Activated CD4-positive, alpha-beta memory T cell treated with anti-CD3 and anti-CD28 coated beads, Interleukin-2, amount 10 ng/mL, durations not matched to agents 7 days and 5 days (primary cell): ENCODE measurements at regions not wholly inside any gene's neighbourhood (a gene's known extent, or its start where the extent isn't known, plus 50 kb on each side); places are given as distances from the start of the nearest gene placed in this dataset.
"Not testable (repeated sequence)": the region's sequence is repeated elsewhere in the genome, so short reads cannot be mapped to it uniquely, and the experiment has no call there.

ENCODE experiments used
- CTCF ChIA-PET: fragments of 350-600 bp; sonication (Branson Sonifier 250); formaldehyde crosslinking; loops from one replicate; lab custom pipeline; 2021; ENCODE audit warnings: antibody characterized with exemption, inconsistent platforms; lab: Charles Lee
- POLR2A ChIA-PET: fragments of 350-600 bp; sonication (Branson Sonifier 250); formaldehyde crosslinking; loops from one replicate; lab custom pipeline; 2021; ENCODE audit warnings: antibody characterized with exemption; lab: Charles Lee
- DNase-seq: peaks from one replicate; pipeline ENCODE4 v3.0.0-alpha.2; 2020
- H3K27ac Mint-ChIP-seq: one replicate; pipeline ENCODE4 v1.8.0; 2021; ENCODE audit warnings: mild to moderate bottlenecking, mixed read lengths
- H3K27me3 Mint-ChIP-seq: one replicate; pipeline ENCODE4 v1.8.0; 2021; ENCODE audit warnings: mixed read lengths
- H3K36me3 Mint-ChIP-seq: one replicate; pipeline ENCODE4 v1.8.0; 2021; ENCODE audit warnings: low read depth, mixed read lengths
- H3K4me1 Mint-ChIP-seq: one replicate; pipeline ENCODE4 v1.8.0; 2021; ENCODE audit warnings: mixed read lengths
- H3K4me3 Mint-ChIP-seq: one replicate; pipeline ENCODE4 v1.8.0; 2021; ENCODE audit warnings: mild to moderate bottlenecking, mixed read lengths
- H3K9me3 Mint-ChIP-seq: one replicate; pipeline ENCODE4 v1.8.0; 2021; ENCODE audit warnings: mixed read lengths

DNA sequence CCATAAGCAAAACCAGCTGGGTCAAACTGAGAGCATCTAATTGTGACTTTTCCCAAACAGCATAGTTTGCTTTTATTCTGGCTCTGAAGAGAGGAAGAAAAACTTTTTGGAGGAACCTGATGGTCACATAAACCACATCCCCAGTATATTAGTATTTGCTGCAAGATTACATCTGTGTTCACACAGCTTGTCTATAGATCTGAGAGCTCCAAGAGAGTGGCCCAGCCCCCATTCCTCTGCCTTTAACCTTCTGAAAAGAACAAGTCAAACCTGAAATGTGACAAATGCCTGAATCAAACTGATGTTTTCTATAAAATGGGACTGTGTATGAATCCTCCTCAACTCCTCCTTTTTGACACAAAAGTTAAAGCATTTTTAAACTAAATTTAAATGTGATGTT, 435.2 kb downstream of the ZNF479 start:
- DNase-seq, H3K4me3 Mint-ChIP-seq, POLR2A ChIA-PET, H3K27ac Mint-ChIP-seq, H3K36me3 Mint-ChIP-seq, H3K9me3 Mint-ChIP-seq, CTCF ChIA-PET, H3K4me1 Mint-ChIP-seq, H3K27me3 Mint-ChIP-seq: not testable (repeated sequence)

GRCh38 chr7:56686276-56686859, 445.9 kb downstream of the ZNF479 start:
- POLR2A ChIA-PET = no interaction called here
- H3K27ac Mint-ChIP-seq = no peak overlapping the region
- no peak overlapping the region for H3K4me3 Mint-ChIP-seq
- H3K4me1 Mint-ChIP-seq = no peaks in the 10 kb centered on the region
- H3K9me3 Mint-ChIP-seq = peaks cover 53% of the 10 kb centered on the region
- no peaks in the 10 kb centered on the region for H3K27me3 Mint-ChIP-seq
- no peak for DNase-seq
- H3K36me3 Mint-ChIP-seq = peaks cover 3% of the 10 kb centered on the region
- CTCF ChIA-PET = no interaction called here

GRCh38 chr7:56639173-56639746, 493.0 kb downstream of the ZNF479 start:
- POLR2A ChIA-PET = no interaction called here
- H3K36me3 Mint-ChIP-seq = peaks cover 5% of the 10 kb centered on the region

DNA sequence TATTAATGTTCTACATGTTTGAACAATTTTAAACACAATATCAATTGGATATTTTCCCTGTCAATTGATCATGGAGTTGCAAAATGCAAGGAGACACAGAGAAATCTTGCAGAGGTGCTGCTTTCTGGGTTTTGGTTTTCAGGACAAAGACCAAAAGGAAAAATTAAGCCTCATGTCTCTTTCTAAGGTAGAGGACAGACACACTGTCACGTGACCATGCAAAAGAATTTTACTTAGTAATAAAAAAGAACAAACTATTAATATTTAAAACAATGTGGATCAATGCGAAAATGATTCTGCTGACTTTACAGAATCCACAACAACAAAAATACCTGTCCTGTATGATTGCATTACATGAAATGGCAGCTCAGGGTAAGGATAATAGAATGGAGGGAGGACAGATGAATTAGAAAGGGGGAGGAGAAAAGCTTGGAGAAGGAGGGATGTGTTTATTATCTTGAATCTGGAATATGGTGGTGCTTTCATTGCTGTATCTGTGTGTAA, 493.7 kb upstream of the NUPR2 start:
- peaks cover 53% of the 10 kb centered on the region for H3K9me3 Mint-ChIP-seq
- POLR2A ChIA-PET = no interaction called here

More at GRCh38 chr7:56639173-56639746, 493.0 kb downstream of the ZNF479 start:
- Mint-ChIP-seq H3K27me3 (no peaks in the 10 kb centered on the region), H3K4me3 (no peak overlapping the region), H3K27ac (no peak overlapping the region), H3K9me3 (peaks cover 54% of the 10 kb centered on the region), H3K4me1 (no peaks in the 10 kb centered on the region)
- no peak for DNase-seq
- CTCF ChIA-PET = no interaction called here

DNA sequence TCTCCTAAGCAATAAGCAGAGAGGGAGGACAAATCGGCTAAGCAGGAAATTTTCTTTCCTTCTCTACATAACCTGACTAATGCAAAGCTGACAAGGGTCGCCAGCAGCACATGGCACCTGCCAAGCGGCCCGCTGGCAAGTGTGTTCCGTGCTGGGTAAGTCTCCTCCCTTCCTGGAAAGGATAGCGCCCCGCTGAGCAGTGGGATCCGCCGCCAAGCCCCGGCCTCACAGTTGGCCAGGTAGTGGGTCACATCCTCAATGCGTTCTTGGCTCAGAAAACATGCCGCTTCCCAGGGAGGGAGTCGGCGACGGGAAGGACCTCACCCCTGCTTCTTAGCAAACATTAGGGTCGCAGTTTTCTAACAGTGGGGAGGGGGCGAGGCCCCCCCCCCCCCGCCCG, 488.9 kb upstream of the NUPR2 start:
- no peak overlapping the region for H3K4me3 Mint-ChIP-seq
- no peaks in the 10 kb centered on the region for H3K36me3 Mint-ChIP-seq

More for the DNA sequence above, 493.7 kb upstream of the NUPR2 start:
- Mint-ChIP-seq H3K36me3 (no peaks in the 10 kb centered on the region), H3K4me1 (no peaks in the 10 kb centered on the region), H3K27me3 (no peaks in the 10 kb centered on the region), H3K4me3 (no peak overlapping the region), H3K27ac (no peak overlapping the region)
- no peak for DNase-seq
- CTCF ChIA-PET = no interaction called here

DNA sequence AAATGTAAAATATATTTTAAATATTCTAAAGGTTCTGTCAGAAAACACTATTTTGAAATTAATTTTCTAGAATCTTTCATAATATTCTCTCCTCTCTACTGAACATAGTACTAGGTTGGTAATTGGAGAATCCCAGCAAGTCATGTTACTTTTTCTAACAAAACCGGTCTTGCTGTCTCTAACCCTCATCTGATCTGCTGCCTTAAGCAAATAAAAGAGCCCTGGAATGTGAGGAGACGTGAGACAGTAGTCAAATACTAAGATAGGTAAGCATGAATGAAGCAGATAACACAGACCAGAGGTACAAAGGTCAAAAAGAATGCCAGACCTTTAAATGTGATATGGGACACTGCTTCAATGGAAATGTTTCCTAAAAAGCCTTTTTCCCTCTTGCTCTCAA, 462.4 kb upstream of the NUPR2 start:
- CTCF ChIA-PET = no interaction called here
- Mint-ChIP-seq H3K36me3 (no peaks in the 10 kb centered on the region), H3K4me1 (no peaks in the 10 kb centered on the region), H3K27ac (no peak overlapping the region), H3K27me3 (no peaks in the 10 kb centered on the region), H3K9me3 (peaks cover 22% of the 10 kb centered on the region), H3K4me3 (no peak overlapping the region)
- POLR2A ChIA-PET = no interaction called here
- no peak for DNase-seq

More for the DNA sequence above, 488.9 kb upstream of the NUPR2 start:
- DNase-seq = no peak
- ChIA-PET CTCF (no interaction called here), POLR2A (no interaction called here)
- H3K27me3 Mint-ChIP-seq = no peaks in the 10 kb centered on the region
- H3K27ac Mint-ChIP-seq = no peak overlapping the region
- peaks cover 41% of the 10 kb centered on the region for H3K9me3 Mint-ChIP-seq
- no peaks in the 10 kb centered on the region for H3K4me1 Mint-ChIP-seq

DNA sequence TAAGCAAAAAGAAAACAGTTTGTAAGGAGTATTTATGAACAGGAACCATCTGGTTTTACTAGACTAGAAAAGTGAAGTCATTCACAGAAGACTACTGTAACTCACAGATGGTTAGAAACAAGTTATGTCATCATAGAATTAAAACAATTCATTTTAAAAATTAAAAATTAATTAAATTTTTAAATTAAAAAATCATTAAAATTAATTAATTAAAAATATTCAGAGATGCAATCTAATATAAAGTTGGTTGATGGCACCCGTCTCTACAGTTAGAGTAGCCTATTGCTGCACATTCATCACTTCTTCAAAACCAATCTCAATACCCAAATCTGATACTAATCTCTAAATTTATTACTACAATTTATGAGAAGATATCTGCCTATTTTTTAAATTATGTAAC, 454.8 kb upstream of the NUPR2 start:
- Mint-ChIP-seq H3K9me3 (peaks cover 22% of the 10 kb centered on the region), H3K27ac (no peak overlapping the region), H3K4me3 (no peak overlapping the region), H3K27me3 (no peaks in the 10 kb centered on the region), H3K4me1 (no peaks in the 10 kb centered on the region), H3K36me3 (no peaks in the 10 kb centered on the region)
- POLR2A ChIA-PET = no interaction called here
- no peak for DNase-seq
- CTCF ChIA-PET = no interaction called here

DNA sequence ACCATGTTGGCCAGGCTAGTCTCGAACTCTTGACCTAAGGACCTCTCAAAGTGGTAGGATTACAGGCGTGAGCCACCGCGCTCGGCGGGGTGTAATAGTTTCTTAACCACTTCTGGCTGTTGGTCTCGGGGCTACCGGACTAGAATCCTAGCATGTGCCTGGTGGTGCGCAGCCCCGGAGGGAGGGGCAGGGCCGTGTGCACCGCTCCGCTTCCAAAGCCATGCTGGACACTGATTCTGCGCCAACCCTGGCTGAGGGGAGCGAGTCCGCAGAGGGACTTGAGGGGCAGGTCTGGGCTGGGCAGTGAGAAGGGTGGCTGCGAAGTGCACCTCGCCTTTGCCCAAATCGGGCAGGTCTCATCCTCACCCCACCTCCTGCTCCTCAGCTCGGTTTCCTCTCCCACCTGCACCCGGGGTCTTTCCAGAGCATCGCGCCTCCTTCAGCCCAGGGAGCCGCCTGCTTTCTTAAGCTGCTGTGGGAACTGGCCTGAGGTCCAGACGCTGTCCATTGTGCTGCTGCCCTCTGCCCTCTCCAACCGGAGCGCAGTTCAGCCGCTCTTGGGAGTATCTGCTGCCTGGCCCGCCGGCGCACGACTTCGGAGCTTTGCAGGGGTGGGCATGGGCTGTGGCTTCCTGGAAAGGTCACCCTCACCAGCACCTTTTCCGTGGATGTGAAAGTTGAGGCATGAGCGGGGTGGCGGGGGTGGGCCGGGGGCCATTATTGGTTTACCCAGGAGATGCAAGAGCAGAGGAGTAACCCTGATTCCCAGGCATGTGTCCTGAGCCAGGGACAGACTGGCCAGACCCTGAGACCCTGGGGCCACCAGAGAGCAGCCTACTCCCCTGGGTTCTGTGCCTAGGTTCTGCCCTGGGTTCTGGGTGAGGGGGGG, 422.6 kb upstream of the NUPR2 start:
- no peak overlapping the region for H3K27ac Mint-ChIP-seq
- H3K36me3 Mint-ChIP-seq = peaks cover 4% of the 10 kb centered on the region
- H3K27me3 Mint-ChIP-seq = no peaks in the 10 kb centered on the region
- POLR2A ChIA-PET = no interaction called here
- DNase-seq = no peak
- peaks cover 40% of the 10 kb centered on the region for H3K9me3 Mint-ChIP-seq
- CTCF ChIA-PET = no interaction called here
- no peaks in the 10 kb centered on the region for H3K4me1 Mint-ChIP-seq
- H3K4me3 Mint-ChIP-seq = no peak overlapping the region

GRCh38 chr7:56537952-56538351, 421.7 kb upstream of the NUPR2 start:
- Mint-ChIP-seq H3K36me3 (peaks cover 4% of the 10 kb centered on the region), H3K27ac (no peak overlapping the region), H3K4me1 (no peaks in the 10 kb centered on the region), H3K4me3 (no peak overlapping the region), H3K27me3 (no peaks in the 10 kb centered on the region), H3K9me3 (peaks cover 43% of the 10 kb centered on the region)
- POLR2A ChIA-PET = no interaction called here
- CTCF ChIA-PET = no interaction called here
- no peak for DNase-seq

GRCh38 chr7:56537477-56537876, 421.3 kb upstream of the NUPR2 start:
- POLR2A ChIA-PET = no interaction called here
- Mint-ChIP-seq H3K27me3 (no peaks in the 10 kb centered on the region), H3K36me3 (peaks cover 4% of the 10 kb centered on the region), H3K27ac (no peak overlapping the region), H3K4me3 (no peak overlapping the region), H3K9me3 (peaks cover 43% of the 10 kb centered on the region), H3K4me1 (no peaks in the 10 kb centered on the region)
- DNase-seq = no peak
- CTCF ChIA-PET = no interaction called here

GRCh38 chr7:56495165-56495564, 378.9 kb upstream of the NUPR2 start:
- H3K9me3 Mint-ChIP-seq = peaks cover 22% of the 10 kb centered on the region
- no peaks in the 10 kb centered on the region for H3K4me1 Mint-ChIP-seq
- H3K36me3 Mint-ChIP-seq = no peaks in the 10 kb centered on the region
- H3K27ac Mint-ChIP-seq = no peak overlapping the region
- no peak for DNase-seq
- H3K4me3 Mint-ChIP-seq = no peak overlapping the region
- CTCF ChIA-PET = no interaction called here
- H3K27me3 Mint-ChIP-seq = no peaks in the 10 kb centered on the region
- POLR2A ChIA-PET = no interaction called here

DNA sequence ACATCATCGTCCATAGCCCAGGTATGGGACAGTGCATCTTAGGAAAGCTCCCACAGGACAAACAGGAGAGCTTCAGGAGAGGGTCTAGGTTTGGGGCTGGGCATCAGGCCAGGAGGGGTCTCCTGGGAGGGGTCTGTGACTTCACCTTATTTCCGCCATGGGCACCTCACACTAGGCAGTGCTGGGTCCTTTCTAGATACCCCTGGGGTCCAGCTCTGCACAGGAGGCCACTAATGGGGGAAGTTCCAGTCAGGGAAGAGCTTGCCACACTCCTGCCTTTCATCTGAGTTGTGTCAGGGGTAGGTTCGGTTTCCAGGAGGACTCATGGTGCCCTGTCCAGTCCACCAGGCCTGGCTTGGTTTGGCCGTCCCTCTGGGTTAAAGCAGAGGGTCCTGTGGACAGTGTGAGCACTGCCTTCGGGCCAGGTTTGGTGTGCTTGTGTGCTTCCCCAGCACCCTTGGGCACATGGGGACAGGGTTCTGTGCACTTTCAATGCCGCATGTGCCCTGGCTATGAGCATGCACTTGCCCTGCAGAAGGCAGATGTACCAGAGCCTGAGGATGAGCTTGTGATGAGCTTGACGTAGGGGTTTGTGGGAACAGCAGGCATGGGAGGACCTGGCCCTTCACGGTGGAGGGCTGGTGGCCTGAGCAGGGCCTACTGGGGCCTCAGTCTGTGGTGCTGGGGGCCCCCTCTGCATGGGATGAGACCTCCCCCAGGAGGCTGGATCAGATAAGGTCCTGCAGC, 377.7 kb upstream of the NUPR2 start:
- Mint-ChIP-seq H3K27me3 (no peaks in the 10 kb centered on the region), H3K9me3 (peaks cover 23% of the 10 kb centered on the region), H3K4me3 (no peak overlapping the region), H3K4me1 (no peaks in the 10 kb centered on the region), H3K27ac (no peak overlapping the region), H3K36me3 (peaks cover under 1% of the 10 kb centered on the region)
- POLR2A ChIA-PET = no interaction called here
- CTCF ChIA-PET = no interaction called here
- DNase-seq = no peak

GRCh38 chr7:56493196-56493595, 377.0 kb upstream of the NUPR2 start:
- POLR2A ChIA-PET = no interaction called here

More at GRCh38 chr7:56493196-56493595, 377.0 kb upstream of the NUPR2 start:
- Mint-ChIP-seq H3K27ac (no peak overlapping the region), H3K9me3 (peaks cover 24% of the 10 kb centered on the region), H3K4me1 (no peaks in the 10 kb centered on the region), H3K36me3 (peaks cover 3% of the 10 kb centered on the region), H3K27me3 (no peaks in the 10 kb centered on the region), H3K4me3 (no peak overlapping the region)
- CTCF ChIA-PET = no interaction called here
- DNase-seq = no peak
